Sigmoid colon (tissue), 3 donors: ENCODE measurements at regions not wholly inside any gene's neighbourhood (a gene's known extent, or its start where the extent isn't known, plus 50 kb on each side); places are given as distances from the start of the nearest gene placed in this dataset.

Experiments
- CTCF ChIP-seq, 4 experiments: fragments of 450-650 bp in 3 of 4; fragments of 200-600 bp in 1 of 4; IDR thresholded peaks; one replicate each; pipeline ENCODE4 v1.5.1; 2016 to 2019; ENCODE audit warnings: antibody characterized with exemption in 4 of 4, mild to moderate bottlenecking in 3 of 4, moderate library complexity in 2 of 4
- POLR2A ChIP-seq, 2 donors: fragments of 450-650 bp; IDR thresholded peaks; one replicate each; pipeline ENCODE4 v1.6.1; 2016; ENCODE audit warnings: antibody characterized with exemption in 2 of 2, mild to moderate bottlenecking in 2 of 2, moderate library complexity in 2 of 2

DNA sequence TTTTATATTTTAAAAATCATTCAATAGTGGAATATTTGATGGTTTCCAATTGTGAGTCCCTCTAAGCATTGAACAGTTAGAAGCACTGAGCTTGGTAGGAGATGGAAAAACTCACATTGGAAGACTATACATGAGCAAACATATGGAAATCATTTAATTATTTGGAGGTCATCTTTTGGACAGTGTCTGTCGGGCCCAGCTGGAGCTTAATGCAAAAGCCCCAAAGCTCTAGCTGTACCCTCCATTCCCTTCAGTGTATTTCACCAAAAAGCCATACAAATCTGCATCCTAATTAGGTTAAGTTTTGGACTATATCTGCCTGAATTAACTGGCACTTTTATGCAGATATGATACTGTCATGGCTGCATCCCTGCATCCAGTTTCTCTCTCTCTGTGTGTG, 365.7 kb downstream of the FLRT2 start:
- TF ChIP-seq CTCF (IDR thresholded peaks at IDR 0.05) (no peak), POLR2A (IDR thresholded peaks at IDR 0.05) (no peak)
